ENCODE measurements at regions not wholly inside any gene's neighbourhood (a gene's known extent, or its start where the extent isn't known, plus 50 kb on each side); places are given as distances from the start of the nearest gene placed in this dataset.
"Not testable (repeated sequence)": the region's sequence is repeated elsewhere in the genome, so short reads cannot be mapped to it uniquely, and the experiment has no call there.

GRCh38 chr6:4340544-4340943 is 205.2 kb upstream of the ECI2 start:
- DNase-seq (ENCODE audit: low read depth): no peak
- TF ChIP-seq MYC (IDR thresholded peaks at IDR 0.05; ENCODE audit: low read depth, low read length) (no peak), POLR2A (IDR thresholded peaks at IDR 0.05; ENCODE audit: extremely low read depth, insufficient read length) (no peak)
- TF ChIP-seq, protein P1, sequence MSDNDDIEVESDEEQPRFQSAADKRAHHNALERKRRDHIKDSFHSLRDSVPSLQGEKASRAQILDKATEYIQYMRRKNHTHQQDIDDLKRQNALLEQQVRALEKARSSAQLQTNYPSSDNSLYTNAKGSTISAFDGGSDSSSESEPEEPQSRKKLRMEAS (IDR thresholded peaks at IDR 0.05; ENCODE audit: low read depth, low read length): no peak
- TF ChIP-seq, protein P2, sequence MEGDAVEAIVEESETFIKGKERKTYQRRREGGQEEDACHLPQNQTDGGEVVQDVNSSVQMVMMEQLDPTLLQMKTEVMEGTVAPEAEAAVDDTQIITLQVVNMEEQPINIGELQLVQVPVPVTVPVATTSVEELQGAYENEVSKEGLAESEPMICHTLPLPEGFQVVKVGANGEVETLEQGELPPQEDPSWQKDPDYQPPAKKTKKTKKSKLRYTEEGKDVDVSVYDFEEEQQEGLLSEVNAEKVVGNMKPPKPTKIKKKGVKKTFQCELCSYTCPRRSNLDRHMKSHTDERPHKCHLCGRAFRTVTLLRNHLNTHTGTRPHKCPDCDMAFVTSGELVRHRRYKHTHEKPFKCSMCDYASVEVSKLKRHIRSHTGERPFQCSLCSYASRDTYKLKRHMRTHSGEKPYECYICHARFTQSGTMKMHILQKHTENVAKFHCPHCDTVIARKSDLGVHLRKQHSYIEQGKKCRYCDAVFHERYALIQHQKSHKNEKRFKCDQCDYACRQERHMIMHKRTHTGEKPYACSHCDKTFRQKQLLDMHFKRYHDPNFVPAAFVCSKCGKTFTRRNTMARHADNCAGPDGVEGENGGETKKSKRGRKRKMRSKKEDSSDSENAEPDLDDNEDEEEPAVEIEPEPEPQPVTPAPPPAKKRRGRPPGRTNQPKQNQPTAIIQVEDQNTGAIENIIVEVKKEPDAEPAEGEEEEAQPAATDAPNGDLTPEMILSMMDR (IDR thresholded peaks at IDR 0.05; ENCODE audit: low read depth, low read length): no peak
- no peak overlapping the region for H3K4me3 ChIP-seq (ENCODE audit: low read depth, low read length)

GRCh38 chr6:4338884-4339283 is 203.5 kb upstream of the ECI2 start:
- no peak for DNase-seq (ENCODE audit: low read depth)
- TF ChIP-seq MYC (IDR thresholded peaks at IDR 0.05; ENCODE audit: low read depth, low read length) (no peak), POLR2A (IDR thresholded peaks at IDR 0.05; ENCODE audit: extremely low read depth, insufficient read length) (no peak)
- TF ChIP-seq, protein P2 (IDR thresholded peaks at IDR 0.05; ENCODE audit: low read depth, low read length): no peak
- TF ChIP-seq, protein P1 (IDR thresholded peaks at IDR 0.05; ENCODE audit: low read depth, low read length): no peak
- H3K4me3 ChIP-seq (ENCODE audit: low read depth, low read length): no peak overlapping the region

- TF ChIP-seq, protein P1 (IDR thresholded peaks at IDR 0.05; ENCODE audit: low read depth, low read length): no peak
- no peak for TF ChIP-seq POLR2A (IDR thresholded peaks at IDR 0.05; ENCODE audit: extremely low read depth, insufficient read length)
- TF ChIP-seq, protein P2 (IDR thresholded peaks at IDR 0.05; ENCODE audit: low read depth, low read length): no peak
- no peak for TF ChIP-seq MYC (IDR thresholded peaks at IDR 0.05; ENCODE audit: low read depth, low read length)
- H3K4me3 ChIP-seq (ENCODE audit: low read depth, low read length): no peak overlapping the region
- no peak for DNase-seq (ENCODE audit: low read depth)
These were observed 201.5 kb upstream of the ECI2 start for GRCh38 chr6:4336778-4337442.

DNA sequence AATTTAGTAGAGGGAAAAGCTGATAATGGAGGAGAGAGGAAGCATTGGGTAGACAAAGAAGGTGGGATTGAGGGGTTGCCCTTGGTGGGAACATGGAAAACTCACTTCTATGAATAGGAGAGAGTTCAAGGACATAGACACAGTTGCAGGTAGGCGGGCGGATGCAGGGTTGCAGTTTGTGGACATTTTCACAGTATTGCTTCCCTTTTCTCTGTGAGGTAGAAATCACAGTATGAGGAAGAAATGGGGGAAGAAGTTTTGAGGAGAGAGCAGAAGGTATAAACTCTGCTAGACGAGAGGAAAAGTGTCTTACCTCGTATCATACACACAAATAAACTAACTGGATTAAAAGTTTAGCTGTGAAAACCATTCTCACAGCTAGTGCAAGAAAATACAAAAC is 200.7 kb upstream of the ECI2 start:
- no peak for TF ChIP-seq MYC (IDR thresholded peaks at IDR 0.05; ENCODE audit: low read depth, low read length)
- TF ChIP-seq, protein P1 (IDR thresholded peaks at IDR 0.05; ENCODE audit: low read depth, low read length): no peak
- TF ChIP-seq, protein P2 (IDR thresholded peaks at IDR 0.05; ENCODE audit: low read depth, low read length): no peak
- no peak for TF ChIP-seq POLR2A (IDR thresholded peaks at IDR 0.05; ENCODE audit: extremely low read depth, insufficient read length)
- no peak for DNase-seq (ENCODE audit: low read depth)
- H3K4me3 ChIP-seq (ENCODE audit: low read depth, low read length): no peak overlapping the region

GRCh38 chr6:4334158-4334740 is 198.9 kb upstream of the ECI2 start:
- DNase-seq (ENCODE audit: low read depth); H3K4me3 ChIP-seq (ENCODE audit: low read depth, low read length): not testable (repeated sequence)

DNA sequence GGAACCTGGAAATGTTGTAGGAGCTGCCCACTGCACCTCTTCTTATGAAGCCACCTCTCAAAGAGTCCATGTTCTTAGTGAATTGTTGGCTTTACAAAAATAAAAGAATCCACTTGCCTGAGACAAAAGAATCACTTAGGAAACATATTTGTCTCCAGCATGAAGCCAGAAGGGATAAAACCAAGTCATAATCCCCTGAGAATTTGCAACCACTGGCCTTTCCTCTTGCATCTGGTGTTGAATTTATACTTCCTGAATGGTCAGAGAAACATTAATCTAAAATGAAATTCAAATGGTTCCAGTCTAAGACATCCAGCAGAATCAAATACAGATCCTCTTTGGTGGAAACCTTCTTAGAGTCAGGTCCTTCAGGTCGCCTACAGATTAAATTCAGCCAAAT is 192.5 kb upstream of the ECI2 start:
- TF ChIP-seq POLR2A (IDR thresholded peaks at IDR 0.05; ENCODE audit: extremely low read depth, insufficient read length) (no peak), MYC (IDR thresholded peaks at IDR 0.05; ENCODE audit: low read depth, low read length) (no peak)
- TF ChIP-seq, protein P1 (IDR thresholded peaks at IDR 0.05; ENCODE audit: low read depth, low read length): no peak
- TF ChIP-seq, protein P2 (IDR thresholded peaks at IDR 0.05; ENCODE audit: low read depth, low read length): no peak
- DNase-seq (ENCODE audit: low read depth): peak; percentile 32
- no peak overlapping the region for H3K4me3 ChIP-seq (ENCODE audit: low read depth, low read length)
